ENCODE measurements at regions not wholly inside any gene's neighbourhood (a gene's known extent, or its start where the extent isn't known, plus 50 kb on each side); places are given as distances from the start of the nearest gene placed in this dataset.

DNA sequence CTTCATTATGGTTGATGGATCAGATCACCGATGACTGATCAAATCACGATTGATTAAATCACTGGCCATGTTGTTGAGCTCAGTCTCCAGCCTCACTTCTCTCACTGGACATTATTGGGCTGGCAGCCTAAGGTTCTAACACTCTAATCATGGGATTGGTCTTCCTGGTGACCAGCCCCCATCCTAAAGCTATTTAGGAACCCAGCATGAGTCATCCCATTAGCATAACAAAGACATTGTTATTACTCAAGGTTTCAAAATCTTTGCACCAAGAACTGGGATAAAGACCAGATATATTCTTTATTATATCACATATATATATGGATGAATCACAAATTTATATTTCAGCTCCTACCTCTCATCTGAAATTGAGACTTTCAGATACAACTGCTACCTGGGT lies 272.1 kb upstream of the IL12B start:
- no peak for DNase-seq

GRCh38 chr5:159605585-159605984 lies 275.3 kb upstream of the IL12B start:
- no peak for DNase-seq

- DNase-seq, result no peak
Observed at GRCh38 chr5:159609359-159609758, 279.1 kb upstream of the IL12B start.

GRCh38 chr5:159610966-159611579 lies 280.8 kb upstream of the IL12B start:
- DNase-seq, result no peak

DNA sequence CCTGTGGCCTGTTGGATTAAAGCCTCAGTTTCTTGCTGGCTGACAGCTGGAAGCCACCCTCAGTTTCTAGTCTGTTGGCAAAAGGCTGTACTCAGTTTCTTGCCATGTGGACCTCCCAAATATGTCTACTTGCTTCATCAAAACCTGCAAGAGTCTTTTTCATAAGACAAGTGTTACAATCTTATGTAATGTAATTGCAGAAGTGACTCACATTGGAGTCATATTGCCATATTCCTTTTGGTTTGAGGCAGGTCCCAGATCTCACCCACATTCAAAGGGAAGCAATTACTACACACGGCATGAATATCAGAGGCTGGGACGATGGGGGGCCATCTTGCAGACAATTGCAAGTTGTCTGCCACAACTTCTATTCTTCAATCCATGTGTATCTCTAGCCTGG lies 286.7 kb upstream of the IL12B start:
- no peak for DNase-seq

GRCh38 chr5:159619826-159620225 lies 289.5 kb upstream of the IL12B start:
- DNase-seq, result no peak

GRCh38 chr5:159620853-159621540 lies 290.7 kb upstream of the IL12B start:
- no peak for DNase-seq

- DNase-seq, result peak; percentile 12
Observed at GRCh38 chr5:159628703-159629102, 287.6 kb upstream of the ADRA1B start.

DNA sequence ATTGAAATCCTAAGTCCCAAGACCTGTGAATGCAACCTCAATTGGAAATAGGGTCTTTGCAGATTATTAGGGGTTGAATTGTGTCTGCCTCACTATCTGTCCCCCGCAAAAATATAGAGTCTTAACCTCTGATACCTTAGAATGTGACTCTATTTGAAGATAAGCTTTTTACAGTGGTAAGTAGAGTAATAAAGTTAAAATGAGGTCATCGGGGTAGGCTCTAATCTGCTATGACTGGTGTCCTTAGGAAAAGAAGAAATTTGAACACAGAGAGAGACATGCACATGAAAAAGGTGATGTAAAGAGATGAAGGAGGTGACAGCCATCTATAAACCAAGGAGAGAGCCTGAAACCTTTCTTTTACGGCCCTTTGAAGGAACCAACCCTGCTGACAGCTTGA lies 287.1 kb upstream of the ADRA1B start:
- no peak for DNase-seq

GRCh38 chr5:159630545-159630944 lies 285.7 kb upstream of the ADRA1B start:
- DNase-seq, result no peak

GRCh38 chr5:159631001-159631400 lies 285.3 kb upstream of the ADRA1B start:
- DNase-seq, result no peak

DNA sequence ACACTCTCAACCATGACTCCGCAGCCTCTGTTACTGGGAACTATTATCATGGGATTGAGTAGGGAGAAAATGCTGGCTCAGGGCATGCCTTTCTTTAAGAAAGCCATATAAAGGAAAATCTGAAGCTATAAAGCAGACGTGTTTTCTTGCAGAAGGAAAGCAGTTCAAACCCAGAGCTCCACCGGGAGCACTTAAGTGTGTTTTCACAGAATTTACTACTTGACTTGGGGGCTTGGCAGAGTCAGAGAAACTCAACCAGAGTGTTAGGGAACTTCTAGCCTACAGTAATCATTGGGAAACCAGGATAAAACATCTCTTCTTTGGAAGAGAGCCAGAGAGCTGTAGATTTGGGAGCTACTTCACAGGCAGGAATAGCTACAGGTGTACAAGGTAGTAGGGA lies 283.4 kb upstream of the ADRA1B start:
- no peak for DNase-seq

DNA sequence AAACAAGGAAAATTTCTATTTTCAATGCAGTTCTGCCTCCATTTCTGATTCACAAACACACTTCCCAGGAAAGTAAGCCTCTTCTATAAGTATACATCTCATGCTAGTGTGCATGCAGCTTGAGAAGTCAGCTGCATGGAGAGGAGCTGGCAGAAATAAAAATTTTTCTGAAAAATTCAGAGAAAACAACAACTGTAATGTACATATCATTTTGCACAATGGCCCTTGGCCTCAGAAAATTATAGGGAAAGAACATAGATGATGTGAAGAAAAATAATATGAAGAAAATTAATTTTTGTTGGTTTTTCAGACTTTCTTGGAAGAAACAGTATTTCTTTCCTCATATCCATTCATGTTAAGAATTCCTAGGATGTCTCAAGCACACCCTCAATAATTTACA lies 277.8 kb upstream of the ADRA1B start:
- no peak for DNase-seq

DNA sequence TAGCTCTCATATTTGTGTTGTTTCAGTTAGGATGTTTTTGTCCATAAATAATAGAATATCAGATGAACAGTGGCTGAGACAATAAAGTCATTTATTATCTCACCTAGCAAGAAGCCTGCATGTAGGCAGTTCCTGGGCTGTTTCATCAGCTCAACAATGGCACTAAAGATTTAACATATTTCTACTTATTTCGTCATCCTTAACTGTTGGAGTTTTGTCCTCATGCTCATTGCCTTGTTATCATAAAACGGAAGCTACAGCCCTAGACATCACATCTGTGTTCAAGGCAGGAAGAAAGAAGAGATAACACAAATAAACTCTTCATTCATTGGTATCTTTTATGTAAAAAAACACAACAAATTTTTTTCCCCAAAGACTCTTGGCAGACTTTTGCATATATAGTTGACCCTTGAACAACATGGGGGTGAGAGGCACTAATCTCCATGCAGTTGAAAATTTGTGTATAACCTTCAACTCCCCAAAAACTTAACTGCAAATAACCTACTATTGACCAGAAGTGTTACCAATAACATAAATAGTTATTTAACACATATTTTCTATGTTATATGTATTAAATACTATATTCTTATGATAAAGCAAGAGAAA lies 277.2 kb upstream of the ADRA1B start:
- DNase-seq, result no peak

GRCh38 chr5:159639590-159639989 lies 276.7 kb upstream of the ADRA1B start:
- no peak for DNase-seq

DNA sequence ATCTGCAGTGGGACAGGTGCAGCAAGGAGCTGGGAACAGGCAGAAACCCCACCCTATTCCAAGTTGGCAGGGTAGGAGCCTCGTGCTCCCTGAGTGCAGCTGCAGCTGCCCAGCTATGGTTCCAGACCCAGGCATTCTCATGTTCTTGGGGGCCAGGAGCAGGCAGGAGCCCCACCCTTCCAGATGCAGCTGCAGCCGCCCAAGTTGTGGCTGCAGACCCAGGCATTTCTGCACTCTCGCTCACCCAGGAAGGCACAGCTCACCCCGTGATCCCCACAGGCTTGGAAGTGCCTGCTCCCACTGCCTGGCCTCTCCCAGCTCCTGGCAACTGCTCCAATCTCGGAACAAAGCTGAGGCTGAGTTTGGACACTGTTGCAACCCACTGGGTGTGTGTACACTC lies 275.8 kb upstream of the ADRA1B start:
- DNase-seq, result no peak

DNA sequence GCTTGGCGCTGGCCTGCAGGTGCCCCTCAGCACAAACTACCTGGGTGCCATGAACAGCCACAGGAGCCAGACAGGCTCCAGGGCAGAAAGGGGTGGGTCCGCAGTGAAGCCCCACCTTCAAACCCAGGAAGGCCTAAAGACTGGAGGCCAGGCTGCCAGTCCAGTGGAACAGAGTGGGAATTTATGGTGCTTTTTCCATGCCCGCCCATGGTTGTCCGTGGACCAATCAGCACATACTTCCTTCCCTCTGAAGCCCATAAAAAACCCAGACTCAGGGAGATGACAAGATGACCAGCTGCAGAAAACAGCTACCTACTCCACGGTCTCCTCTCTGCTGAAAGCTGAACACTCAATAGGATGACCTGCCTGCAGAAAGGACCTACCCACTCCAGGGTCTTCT lies 275.4 kb upstream of the ADRA1B start:
- no peak for DNase-seq

DNA sequence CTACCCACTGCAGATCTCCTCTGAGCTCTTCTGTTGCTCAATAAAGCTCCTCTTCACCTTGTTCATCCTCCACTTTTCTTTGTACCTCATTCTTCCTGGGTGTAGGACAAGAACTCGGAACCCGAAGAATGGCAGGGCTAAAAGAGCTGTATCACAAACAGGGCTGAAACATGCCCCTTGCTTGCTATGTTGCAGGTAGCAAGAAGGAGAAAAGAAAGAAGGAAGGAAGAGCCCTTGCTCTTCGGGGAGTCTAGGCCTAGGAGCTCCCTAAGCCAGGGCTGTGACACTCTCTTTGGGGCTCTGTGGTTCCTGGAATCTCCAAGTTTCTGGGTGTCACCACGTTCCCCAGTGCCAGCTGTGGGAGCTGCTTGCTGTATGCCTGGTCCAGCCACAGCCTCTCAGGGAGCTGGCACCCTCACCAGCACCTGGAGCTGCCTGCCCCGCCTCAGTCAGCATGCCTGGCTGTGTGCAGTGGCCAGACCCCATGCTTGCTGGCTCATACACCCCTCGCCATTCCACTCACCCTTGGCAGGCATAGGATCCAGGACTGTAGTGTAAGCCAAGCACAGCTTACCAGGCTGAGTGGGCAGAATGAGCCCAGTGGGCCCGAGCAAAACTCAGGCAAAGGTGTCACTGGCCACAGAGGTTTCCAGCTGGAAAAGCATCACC lies 274.8 kb upstream of the ADRA1B start:
- DNase-seq, result no peak

GRCh38 chr5:159642379-159642778 lies 273.9 kb upstream of the ADRA1B start:
- DNase-seq, result no peak

DNA sequence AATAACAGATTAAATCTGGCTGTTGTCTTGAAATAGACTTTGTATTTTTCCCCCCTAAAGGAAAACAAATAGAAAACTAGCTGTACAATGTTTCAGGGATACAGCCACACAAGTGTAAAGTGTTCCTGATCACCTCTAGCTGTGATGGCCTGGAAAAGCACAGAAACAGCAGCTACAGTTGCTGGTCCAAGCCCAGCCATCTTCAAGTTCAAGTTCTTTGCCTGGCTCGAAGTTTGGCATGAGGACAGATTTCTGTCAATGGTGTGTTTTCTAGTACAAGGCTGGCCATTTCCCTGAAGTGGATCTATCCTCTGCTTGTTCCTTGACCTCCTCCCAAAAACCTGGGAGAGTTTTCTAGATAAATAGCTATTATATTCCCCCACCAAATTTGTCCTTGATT lies 272.2 kb upstream of the ADRA1B start:
- no peak for DNase-seq

- DNase-seq, result no peak
Observed at GRCh38 chr5:159645179-159645846, 271.0 kb upstream of the ADRA1B start.

- DNase-seq, result no peak
Observed at GRCh38 chr5:159650803-159651202, 265.5 kb upstream of the ADRA1B start.

- DNase-seq, result no peak
Observed at GRCh38 chr5:159655757-159656409, 260.4 kb upstream of the ADRA1B start.

Data from activated CD4-positive, alpha-beta T cell treated with anti-CD3 and anti-CD28 coated beads, Interleukin-2, amount 50 U/mL, for 16 hours (primary cell).